ENCODE measurements at regions not wholly inside any gene's neighbourhood (a gene's known extent, or its start where the extent isn't known, plus 50 kb on each side); places are given as distances from the start of the nearest gene placed in this dataset.

DNA sequence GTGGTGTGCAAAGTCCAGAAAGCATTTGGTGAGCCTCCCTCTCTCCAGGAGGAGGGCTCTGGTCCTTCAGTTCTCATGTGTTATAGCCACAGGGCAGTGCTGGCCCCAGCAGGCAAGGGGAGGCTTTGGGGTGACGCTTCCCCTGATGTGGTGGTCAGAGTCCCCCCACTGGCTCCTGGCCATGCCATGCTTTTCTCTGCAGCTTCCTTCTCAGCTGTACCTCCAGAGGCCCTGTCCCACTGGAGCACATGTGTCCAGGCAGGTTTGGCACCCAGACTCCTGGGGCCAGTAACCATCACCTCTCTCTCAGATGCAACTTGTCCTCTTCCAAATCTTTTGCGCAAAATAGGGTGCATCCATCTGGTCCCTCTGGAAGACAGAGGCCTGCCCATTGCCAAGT, 233.0 kb upstream of the ZNF32 start:
- TF ChIP-seq ARNTL (CRISPR knock-in tag; IDR thresholded peaks at IDR 0.05; ENCODE audit: borderline replicate concordance, low read depth) (no peak), ISL1 (CRISPR knock-in tag; IDR thresholded peaks at IDR 0.05) (no peak), SNAI2 (CRISPR knock-in tag; IDR thresholded peaks at IDR 0.05) (no peak), PATZ1 (CRISPR knock-in tag; IDR thresholded peaks at IDR 0.05; ENCODE audit: borderline replicate concordance) (no peak), ZNF8 (CRISPR knock-in tag; IDR thresholded peaks at IDR 0.05) (no peak), ZFP3 (CRISPR knock-in tag; IDR thresholded peaks at IDR 0.05) (no peak), PPARA (CRISPR knock-in tag; IDR thresholded peaks at IDR 0.05; ENCODE audit: borderline replicate concordance) (no peak), ZFP30 (CRISPR knock-in tag; IDR thresholded peaks at IDR 0.05) (no peak), ZC3H10 (CRISPR knock-in tag; IDR thresholded peaks at IDR 0.05) (no peak)

Measured in SK-N-SH treated with all-trans-retinoic acid at 6 μM for 48 hours (cell line).